COR-L47 (cell line): ENCODE measurements at regions not wholly inside any gene's neighbourhood (a gene's known extent, or its start where the extent isn't known, plus 50 kb on each side); places are given as distances from the start of the nearest gene placed in this dataset.
"Not testable (repeated sequence)": the region's sequence is repeated elsewhere in the genome, so short reads cannot be mapped to it uniquely, and the experiment has no call there.

Experiments used
- DNase-seq: peaks from one replicate; lab custom pipeline; 2025; lab: John Stamatoyannopoulos, UW

DNA sequence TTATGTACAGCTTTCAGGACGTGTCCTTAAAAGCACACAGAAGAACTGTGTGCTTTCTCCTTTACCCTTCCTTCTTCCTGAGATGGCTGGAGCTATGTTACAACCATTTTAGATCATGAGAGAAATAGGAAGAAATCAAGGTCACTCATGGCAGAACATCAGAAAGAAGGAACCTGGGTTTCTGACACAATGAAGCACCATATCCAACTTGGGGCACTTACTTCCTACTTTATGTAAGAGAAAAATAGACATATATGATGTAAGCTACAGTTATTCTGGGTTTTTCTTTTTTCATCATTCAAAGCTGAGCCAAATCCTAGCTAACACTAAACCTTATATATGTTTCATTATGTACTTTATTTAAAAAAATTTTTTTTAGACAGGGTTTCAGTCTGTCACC lies 79.5 kb downstream of the FAM161A start:
- no peak for DNase-seq

DNA sequence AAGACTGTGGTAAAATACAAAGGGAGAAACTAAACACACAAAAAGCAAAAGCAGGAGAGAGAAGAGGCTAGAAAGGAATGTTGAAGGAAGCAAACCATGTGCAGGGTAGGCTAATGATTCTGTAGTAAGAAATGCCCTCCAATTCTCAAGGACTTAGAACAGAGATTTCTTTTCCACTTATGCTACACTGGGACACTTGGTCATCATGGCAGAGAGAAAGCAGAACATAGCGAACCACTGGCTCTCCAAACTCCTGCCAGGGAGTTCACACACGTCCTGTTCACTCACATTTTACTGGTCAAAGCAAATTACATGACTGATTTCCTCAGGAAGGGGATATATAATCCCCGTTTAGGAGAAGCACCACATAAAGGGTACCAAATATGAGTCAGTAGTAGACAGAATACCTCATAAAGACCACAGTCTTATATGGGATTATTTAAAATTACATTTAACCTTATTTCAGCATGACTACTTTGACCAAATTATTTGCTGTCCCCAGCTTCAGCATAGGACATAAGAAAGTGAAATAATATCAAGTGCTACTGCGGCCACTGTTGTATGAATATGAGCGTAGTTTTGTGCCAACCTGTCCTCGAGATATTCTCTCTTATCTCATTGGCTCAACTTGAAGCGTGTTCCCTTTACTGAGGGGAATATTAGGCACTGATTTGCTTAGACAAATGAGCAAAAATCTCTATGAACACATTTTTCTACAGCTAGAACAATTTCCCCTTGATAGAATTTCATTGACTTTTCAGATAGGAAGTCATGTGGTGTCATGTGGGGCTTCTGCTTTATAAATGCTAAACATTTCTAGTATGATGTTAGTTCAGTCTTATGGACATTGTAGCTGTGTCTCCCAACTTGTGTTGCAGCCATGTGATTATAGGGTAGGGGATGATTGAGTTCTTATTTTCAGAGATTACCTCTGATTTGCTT lies 81.7 kb downstream of the FAM161A start:
- no peak for DNase-seq

DNA sequence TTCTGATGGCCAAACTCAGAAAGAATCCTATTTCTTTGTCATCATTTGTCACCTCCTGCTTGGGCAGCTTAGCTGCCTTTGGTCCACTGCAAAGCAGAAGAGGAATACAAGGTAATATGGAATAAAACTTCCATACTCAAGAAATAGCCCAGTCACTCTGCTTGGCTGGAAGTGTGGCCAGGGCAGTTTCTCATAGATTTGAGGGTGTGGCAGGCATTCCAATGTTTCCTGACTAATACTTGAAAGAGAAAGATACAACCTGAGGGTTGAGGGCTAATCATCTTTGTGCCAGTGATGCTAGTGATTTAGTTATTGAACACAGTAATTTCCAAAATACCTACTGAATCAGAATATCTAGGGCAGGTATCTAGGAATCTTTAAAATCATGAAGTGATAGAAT lies 83.1 kb downstream of the FAM161A start:
- DNase-seq: no peak

DNA sequence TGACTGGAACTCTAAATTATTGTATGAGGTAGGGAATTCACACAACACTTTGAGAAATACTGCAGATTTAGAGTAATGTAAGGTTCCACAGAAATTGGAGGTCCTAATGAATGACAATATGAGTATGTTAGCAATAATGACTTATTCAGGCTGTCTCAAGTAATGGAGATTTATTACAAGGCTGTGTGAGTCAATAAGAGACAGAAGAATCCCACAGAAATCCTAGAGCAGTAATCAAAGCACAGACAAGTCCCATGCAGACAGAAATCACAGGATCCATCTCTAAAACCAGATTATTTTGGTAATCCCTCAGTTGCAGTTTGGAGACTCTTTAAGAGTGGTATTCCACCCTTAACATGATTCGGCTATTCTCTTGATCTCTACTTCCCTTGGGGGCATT lies 83.6 kb downstream of the FAM161A start:
- DNase-seq: no peak

DNA sequence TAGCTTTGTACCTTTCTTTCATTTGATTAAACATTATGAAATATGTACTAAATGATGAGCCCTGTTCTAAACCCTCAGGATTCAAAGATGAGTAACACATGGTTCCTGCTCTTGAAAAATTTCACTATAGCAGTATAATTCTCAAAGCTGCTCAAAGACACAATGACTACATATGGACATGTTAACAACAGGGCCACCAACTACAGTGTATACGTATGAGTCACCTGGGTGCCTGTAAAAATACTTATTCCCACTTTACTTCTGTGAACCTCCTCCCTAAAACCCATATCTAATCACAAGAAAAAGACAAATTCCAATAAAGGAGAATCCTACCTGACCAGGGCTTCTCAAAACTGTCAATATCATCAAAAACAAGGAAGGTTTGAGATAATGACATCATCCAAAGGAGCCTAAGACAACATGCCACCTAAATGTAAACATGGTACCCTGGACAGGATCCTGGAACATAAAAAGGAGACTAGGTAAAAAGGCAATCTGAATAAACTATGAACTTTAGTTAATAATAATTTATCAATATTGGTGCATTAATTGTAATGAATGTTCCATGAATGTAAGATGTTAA lies 84.7 kb downstream of the FAM161A start:
- no peak for DNase-seq

DNA sequence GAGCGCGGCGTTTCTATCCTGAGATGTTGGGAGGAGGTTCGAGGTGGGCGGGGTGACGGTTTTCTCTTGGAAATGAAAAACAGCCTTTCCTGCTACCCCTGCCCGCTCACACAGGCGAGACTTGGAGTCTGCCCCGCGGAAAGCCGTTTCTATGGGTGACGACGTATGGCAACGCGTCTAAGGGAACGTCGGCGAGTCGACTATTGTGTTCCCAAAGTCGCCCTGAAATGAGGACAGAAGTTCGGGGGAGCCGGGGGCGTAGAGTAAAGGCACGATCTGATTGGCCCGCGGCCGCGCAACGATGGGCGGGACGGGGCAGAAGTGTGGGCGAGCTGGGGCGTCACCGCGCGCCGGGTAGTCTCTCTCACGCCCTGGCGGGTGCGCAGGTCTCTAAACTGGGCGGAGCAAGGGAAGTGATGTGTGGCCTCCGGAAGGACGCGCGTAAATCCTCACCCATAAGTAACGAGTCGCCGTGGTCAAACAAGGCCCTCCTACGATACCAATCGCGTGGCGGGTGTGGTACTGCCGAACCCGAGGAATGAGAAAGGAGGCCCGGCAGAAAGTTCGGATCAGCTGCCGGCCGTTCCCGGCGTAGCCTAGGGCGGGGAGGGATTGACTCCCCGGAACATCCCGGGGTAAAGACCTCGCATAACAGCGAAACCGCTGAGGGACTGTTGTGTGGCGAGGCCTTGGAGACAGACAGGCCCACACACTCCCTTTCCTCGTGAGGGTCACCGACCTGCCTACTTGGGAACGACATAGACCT lies 89.6 kb downstream of the FAM161A start:
- DNase-seq: peak; percentile 99

DNA sequence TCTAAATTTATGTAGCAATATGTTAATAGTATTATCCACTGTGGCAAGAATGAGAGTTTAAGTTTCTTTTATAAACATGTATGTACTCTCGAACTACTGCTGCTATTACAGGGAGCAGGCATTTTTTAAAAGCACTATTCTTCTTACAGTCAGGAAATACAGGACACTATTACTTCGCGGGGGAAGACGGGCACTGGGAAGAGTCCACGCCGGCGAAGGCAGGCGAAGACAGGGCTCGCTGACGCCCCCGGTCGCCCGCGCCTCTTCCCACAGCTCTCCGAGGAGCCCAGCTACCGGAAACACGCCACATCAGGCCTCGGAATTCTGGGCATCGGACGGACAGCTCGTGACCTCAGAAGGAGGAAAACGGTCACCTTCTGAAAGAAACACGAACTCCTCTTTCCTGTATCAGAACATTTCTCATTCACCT lies 90.2 kb downstream of the FAM161A start:
- DNase-seq: peak; percentile 83

DNA sequence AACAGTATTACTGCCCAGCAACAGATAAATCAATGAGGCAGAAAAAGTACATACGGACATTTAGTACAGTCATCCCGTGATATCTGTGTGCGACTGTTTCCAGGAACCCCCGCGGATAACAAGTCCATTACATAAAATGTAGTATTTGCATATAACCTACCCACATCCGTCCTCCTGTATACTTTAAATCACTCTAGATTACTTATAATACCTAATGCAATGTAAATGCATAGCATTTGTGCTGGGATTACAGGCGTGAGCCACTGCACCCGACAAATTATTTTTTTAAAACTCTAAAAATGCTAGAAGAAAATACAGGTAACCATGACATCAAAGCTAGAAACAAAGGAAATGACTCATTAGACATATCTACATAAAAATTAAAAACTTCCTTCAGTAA lies 91.6 kb downstream of the FAM161A start:
- no peak for DNase-seq

DNA sequence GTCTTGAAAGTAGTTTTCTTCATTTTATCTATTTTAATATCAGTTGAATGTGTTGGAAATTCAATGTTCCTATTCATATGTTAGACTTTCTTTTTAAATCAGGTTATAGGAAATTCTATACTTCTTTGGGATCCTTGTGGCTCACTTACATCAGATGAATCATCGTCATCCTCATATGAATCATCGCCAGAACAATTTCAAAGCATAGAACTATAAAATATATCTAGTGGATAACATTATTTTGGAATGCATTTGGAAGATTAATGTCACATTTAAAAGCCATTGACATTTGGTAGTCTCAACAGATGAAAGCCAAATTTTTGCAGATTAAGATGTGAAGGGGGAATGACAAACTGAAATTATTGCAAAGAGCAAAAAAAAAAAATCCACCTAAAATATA lies 94.1 kb downstream of the FAM161A start:
- DNase-seq: no peak

DNA sequence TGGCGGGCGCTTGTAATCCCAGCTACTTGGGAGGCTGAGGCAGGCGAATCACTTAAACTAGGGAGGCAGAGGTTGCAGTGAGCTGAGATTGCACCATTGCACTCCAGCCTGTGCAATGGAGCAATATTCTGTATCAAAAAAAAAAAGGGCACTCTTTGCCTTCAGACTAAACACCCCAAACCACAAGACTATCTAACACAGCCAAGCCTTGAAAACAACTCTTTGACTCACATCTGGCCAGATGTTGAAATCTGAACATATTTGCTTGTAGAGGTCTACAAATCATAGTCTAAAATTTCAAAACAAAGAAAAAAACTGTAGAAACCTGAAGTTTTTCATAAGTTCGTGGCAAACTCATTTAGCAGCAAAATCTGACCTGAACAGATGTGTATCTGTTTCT lies 94.9 kb downstream of the FAM161A start:
- no peak for DNase-seq

DNA sequence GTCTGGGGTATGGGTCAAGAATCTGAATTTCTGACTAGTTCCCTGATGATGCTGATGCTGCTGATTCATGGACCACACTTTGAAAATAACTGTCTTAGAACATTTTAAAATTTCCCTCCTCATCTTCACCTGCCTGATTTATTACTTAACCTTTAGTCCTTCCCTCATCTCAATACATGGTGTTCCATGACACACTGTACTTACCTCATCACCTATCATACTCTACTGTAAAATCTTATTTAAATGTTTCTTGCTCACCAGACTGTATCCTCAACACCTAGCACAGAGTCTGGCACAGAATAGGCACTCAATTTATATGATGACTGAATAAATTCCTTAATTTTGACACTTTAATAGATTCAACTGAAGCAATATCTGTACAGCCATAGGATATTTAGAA lies 95.7 kb downstream of the FAM161A start:
- DNase-seq: no peak

DNA sequence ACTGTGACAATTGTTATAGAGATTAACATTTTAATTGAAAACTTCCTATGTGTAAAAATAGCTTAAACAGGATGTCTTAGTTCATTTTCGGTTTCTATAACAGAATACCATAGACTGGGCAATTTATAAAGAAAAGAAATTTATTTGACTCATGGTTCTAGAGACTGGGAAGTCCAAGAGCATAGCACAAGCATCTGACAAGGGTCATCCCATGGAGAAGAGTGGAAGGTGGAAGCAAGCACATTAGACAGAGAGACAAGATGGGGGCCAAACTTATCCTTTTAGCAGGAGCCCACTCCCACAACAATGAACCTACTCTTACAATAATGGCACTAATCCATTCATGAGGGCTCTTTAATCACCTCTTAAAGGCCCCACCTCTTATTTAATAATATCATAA lies 100.3 kb downstream of the FAM161A start:
- DNase-seq: no peak

DNA sequence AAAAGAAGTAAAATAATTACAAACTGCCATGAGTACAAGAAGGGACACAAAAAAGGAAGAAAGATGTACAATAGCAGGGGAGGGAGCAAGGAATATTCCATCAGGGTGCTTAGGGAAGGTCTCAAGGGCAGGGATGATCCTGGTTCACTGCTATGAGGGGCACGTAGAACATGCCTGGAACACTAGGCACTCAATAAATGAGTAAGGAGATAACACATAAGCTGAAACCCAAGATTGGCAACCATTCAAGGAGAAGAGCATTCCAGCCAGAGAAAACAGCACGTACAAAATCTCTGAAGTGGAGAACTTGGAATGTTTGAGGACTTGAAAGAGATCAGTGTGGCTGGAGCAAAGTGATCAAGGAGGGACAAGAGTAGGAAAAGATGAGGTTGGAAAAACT lies 103.2 kb downstream of the FAM161A start:
- no peak for DNase-seq

DNA sequence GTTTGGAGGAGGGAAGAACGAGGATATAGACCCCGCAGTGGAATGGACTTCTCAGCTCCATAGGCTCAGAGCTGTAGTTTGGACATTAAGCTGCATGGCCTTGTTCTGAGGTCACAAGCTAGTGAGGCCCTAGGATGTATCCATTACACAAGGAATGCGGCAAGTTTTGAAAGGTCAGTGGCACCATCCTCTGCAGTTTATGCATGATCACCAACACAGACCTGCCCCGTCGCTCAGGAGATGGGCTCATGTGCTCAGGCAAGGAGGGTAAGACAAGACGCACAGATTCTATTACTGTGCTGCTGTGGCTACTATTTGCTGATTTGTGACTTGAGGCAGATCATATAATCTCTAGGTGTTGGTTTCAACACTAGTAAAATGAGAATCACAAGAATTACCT lies 110.9 kb downstream of the FAM161A start:
- DNase-seq: no peak

DNA sequence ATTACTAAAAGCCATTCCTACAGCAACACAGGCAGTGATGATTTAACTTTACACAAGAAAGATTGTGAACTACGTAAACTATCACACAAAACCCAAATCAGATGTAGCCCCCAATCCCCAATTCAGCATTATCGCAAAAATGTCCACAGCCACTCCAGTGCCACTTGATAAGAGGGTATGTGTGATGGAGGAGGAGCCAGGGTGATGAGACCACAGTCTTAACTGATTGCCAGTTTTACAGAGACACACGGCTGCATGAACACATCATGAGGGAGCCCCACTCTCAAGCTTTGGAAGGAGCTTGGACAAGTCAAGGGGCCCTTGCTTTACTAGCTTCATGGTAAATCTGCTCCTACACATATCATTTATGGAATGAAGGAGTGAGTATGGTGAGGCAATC lies 116.0 kb downstream of the FAM161A start:
- no peak for DNase-seq

DNA sequence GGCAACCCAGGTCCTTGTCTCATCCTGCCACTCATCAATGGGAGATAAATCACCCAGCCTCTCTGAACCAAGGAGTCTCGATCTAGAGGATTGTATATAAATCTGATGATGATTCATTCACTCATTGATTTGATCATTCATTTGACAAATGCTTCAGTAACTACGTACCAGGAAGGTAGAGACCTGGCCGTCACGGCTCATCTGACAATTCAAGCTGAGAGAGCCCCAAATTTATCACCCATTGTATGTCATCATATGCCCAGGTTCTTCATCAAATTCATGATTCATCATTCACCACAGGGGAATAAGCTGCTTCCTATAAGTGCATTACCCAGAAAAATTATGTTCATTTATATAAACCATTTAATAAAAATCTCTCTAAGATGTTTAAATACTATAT lies 116.9 kb downstream of the FAM161A start:
- DNase-seq: no peak

DNA sequence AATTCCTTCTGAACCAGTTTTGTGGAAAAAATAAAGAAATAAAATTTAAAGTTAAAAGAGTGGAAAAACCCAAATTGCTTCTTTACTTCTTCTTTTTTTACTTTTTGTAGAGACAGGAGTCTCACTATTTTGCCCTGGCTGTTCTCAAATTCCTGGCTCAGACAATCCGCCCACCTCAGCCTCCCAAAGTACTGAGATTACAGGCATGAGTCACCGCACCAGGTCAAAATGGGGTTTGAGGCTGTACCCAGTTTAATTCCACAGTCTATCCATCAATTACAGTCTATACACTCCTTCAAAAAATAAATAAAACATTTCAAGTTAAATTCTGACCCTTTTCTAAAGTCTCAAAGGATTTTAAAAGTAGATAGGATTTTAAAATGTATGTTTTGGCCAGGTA lies 120.3 kb downstream of the FAM161A start:
- no peak for DNase-seq

DNA sequence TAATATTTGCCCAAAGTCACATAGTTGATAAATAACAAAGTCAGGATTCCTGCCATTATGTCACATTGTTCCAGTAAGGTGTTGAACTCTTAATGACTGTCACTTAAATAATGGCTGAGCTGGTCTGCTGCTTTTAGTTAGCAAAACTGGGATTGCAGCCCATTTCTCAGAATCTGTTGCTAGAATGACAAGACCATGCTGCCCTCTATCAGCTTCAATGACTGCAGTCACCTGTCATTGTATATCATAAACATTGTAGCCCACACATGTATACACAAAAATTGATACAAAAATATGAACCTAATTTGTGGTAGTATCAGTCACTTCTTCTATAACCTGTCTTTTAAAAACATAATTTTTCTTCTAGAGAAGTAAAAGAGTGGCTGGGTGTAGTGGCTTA lies 121.1 kb downstream of the FAM161A start:
- DNase-seq: no peak

DNA sequence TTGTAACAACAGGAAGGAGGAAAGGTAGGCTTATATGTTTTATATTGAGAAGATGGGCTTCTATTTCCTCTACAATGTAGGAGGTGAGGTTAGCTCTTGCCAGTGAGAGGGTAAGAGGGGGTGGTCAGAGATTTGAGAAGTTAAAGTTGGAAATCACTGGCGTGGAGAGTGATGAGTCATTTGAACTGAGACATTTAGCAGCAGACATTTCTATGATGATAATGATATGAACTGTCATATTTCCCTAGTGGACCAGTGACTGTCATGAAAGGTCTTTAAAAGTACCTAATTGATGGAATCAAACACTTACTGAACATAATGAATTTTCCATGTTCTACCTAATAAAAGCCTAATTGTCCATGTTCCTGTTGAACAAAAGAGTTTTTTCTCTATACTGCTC lies 126.1 kb downstream of the FAM161A start:
- no peak for DNase-seq

DNA sequence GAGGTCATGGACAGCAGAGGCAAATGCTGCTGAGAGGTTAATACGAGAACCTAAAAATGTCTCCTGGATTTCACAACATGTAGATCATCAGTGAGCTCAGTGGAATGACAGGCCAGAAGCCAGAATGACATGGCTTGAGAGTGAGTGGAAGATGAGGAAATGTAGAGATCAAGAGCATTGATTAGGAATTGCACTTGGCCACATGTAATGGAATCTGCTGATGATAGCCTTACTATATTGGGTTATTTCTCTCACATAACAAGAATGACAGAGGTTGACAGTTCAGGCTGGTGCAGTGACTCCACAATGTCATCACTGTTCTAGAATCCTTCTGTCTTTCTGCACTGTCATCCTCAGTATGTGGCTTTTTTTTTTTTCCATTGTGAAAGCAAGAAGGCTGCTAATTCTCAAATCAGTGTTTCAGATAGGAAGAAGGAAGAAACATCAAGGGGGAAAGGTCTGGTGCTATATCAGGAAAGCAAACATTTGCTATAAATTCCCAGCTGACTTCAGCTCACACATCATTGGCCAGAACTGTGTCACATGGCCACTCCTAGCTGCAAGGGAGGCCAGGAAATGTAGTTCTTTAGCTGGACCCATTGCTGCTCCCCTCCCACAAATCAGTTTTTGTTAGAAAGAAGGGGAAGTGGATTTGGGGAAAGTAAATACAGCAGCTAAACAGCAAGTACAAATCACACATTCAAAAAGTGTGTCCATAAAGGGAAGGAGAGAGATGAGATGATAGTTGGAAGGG lies 127.2 kb downstream of the FAM161A start:
- DNase-seq: no peak

DNA sequence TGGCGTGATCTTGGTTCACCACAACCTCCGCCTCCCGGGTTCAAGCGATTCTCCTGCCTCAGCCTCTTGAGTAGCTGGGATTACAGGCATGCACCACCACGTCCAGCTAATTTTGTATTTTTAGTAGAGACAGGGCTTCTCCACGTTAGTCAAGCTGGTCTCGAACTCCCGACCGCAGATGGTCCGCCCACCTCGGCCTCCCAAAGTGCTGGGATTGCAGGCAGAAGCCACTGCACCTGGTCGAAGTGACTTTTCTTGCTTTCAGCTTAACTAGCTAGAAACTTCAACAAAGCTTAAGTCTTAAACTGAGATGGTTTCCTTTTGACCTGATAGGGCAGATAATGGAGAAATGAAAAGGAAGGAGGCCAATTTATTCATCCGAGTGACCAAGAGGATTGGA lies 130.5 kb downstream of the FAM161A start:
- not testable (repeated sequence) for DNase-seq

DNA sequence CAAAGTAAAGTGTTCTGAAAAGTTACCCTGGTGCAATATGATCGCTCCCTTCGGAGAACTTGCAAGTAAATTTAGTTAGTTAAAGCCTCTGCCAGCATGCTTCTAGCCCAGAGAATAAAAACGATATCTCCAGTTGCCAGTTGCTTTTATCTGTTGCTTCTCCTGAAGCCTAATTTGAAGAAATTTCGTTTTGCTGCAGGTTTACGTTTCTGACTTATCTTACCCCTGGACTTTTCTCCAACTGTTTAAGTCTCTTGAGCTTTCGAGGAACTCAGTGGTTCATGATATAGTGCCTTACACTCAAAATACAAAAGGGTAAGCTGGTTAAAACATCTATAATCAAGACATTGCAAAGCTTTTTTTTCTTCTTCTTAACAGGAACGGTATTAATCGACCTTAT lies 131.1 kb downstream of the FAM161A start:
- DNase-seq: no peak
